HUES64 (cell line): ENCODE measurements at regions not wholly inside any gene's neighbourhood (a gene's known extent, or its start where the extent isn't known, plus 50 kb on each side); places are given as distances from the start of the nearest gene placed in this dataset.

ENCODE experiments used
- H3K27ac ChIP-seq: 2 replicates; pipeline ENCODE4 v1.7.0; 2013; ENCODE audit warnings: low read depth, low read length, inconsistent platforms
- H3K27me3 ChIP-seq: 2 replicates; pipeline ENCODE4 v1.6.1; 2013; ENCODE audit warnings: mild to moderate bottlenecking, low read length; ENCODE audit not compliant: insufficient read depth
- H3K36me3 ChIP-seq: 2 replicates; pipeline ENCODE4 v1.6.1; 2013; ENCODE audit warnings: mild to moderate bottlenecking, low read length; ENCODE audit not compliant: insufficient read depth
- H3K4me1 ChIP-seq: 2 replicates; pipeline ENCODE4 v1.6.1; 2013; ENCODE audit warnings: mild to moderate bottlenecking, low read length, moderate library complexity; ENCODE audit not compliant: insufficient read depth
- H3K4me3 ChIP-seq: 2 replicates; pipeline ENCODE4 v1.5.1; 2013; ENCODE audit warnings: mild to moderate bottlenecking, low read length, moderate library complexity
- H3K9ac ChIP-seq: 2 replicates; pipeline ENCODE4 v1.6.1; 2013; ENCODE audit warnings: mild to moderate bottlenecking, low read depth, low read length
- H3K9me3 ChIP-seq: 2 replicates; pipeline ENCODE4 v1.6.1; 2013; ENCODE audit warnings: low read depth, low read length; ENCODE audit not compliant: insufficient read depth
- WGBS: fragments of 150-250, 120-280 bp; methylation state at CpG from one replicate; pipeline ENCODE4 v1.1.7; 2013; ENCODE audit warnings: missing lambda C conversion rate; 5-methylcytosine and 5-hydroxymethylcytosine counted together

- Histone ChIP-seq H3K27me3 (no peaks in the 10 kb centered on the region), H3K27ac (peak overlapping the region; percentile 62; the same call in 1 of the 2 replicates), H3K9ac (no peak overlapping the region), H3K36me3 (no peaks in the 10 kb centered on the region), H3K4me3 (no peak overlapping the region), H3K9me3 (peaks cover 3% of the 10 kb centered on the region; the same call in 1 of the 2 replicates), H3K4me1 (peaks cover 30% of the 10 kb centered on the region)
- WGBS: 79% methylated on average over 2 of the region's 2 CpGs
Observed at GRCh38 chr9:113705928-113706519, 170.1 kb upstream of the ZNF618 start.

- 95% methylated on average over 8 of the region's 8 CpGs for WGBS
- H3K27ac ChIP-seq: no peak overlapping the region
- H3K9me3 ChIP-seq: peaks cover 3% of the 10 kb centered on the region; the same call in 1 of the 2 replicates
- no peak overlapping the region for H3K4me3 ChIP-seq
- H3K4me1 ChIP-seq: peaks cover 16% of the 10 kb centered on the region
- H3K36me3 ChIP-seq: no peaks in the 10 kb centered on the region
- no peaks in the 10 kb centered on the region for H3K27me3 ChIP-seq
- no peak overlapping the region for H3K9ac ChIP-seq
Observed at GRCh38 chr9:113707953-113708695, 168.0 kb upstream of the ZNF618 start.

- H3K9ac ChIP-seq: no peak overlapping the region
- 68% methylated on average over 7 of the region's 7 CpGs for WGBS
- no peak overlapping the region for H3K4me3 ChIP-seq
- H3K36me3 ChIP-seq: no peaks in the 10 kb centered on the region
- peaks cover 3% of the 10 kb centered on the region; the same call in 1 of the 2 replicates for H3K9me3 ChIP-seq
- H3K27me3 ChIP-seq: no peaks in the 10 kb centered on the region
- H3K27ac ChIP-seq: no peak overlapping the region
- H3K4me1 ChIP-seq: peaks cover 16% of the 10 kb centered on the region
Observed at GRCh38 chr9:113708821-113709713, 167.0 kb upstream of the ZNF618 start.

- Histone ChIP-seq H3K27ac (no peak overlapping the region), H3K27me3 (no peaks in the 10 kb centered on the region), H3K36me3 (no peaks in the 10 kb centered on the region), H3K9ac (no peak overlapping the region), H3K4me1 (peaks cover 16% of the 10 kb centered on the region), H3K9me3 (peaks cover 3% of the 10 kb centered on the region; the same call in 1 of the 2 replicates), H3K4me3 (no peak overlapping the region)
- WGBS: 93% methylated on average over 6 of the region's 6 CpGs
Observed at GRCh38 chr9:113709721-113710120, 166.4 kb upstream of the ZNF618 start.

GRCh38 chr9:113711251-113711650 is 164.9 kb upstream of the ZNF618 start:
- Histone ChIP-seq H3K27me3 (no peaks in the 10 kb centered on the region), H3K4me1 (peaks cover 10% of the 10 kb centered on the region; the same call in 1 of the 2 replicates), H3K9me3 (peaks cover 3% of the 10 kb centered on the region; the same call in 1 of the 2 replicates), H3K27ac (no peak overlapping the region), H3K9ac (no peak overlapping the region), H3K36me3 (no peaks in the 10 kb centered on the region), H3K4me3 (no peak overlapping the region)
- WGBS: 84% methylated on average over 1 of the region's 1 CpG

GRCh38 chr9:113712053-113712452 is 164.1 kb upstream of the ZNF618 start:
- Histone ChIP-seq H3K36me3 (no peaks in the 10 kb centered on the region), H3K4me3 (no peak overlapping the region), H3K27ac (no peak overlapping the region), H3K27me3 (no peaks in the 10 kb centered on the region), H3K4me1 (peaks cover 7% of the 10 kb centered on the region; the same call in 1 of the 2 replicates), H3K9ac (no peak overlapping the region), H3K9me3 (peaks cover 3% of the 10 kb centered on the region; the same call in 1 of the 2 replicates)
- WGBS: 86% methylated on average over 2 of the region's 2 CpGs

GRCh38 chr9:113715086-113715485 is 161.0 kb upstream of the ZNF618 start:
- peaks cover 6% of the 10 kb centered on the region; the same call in 1 of the 2 replicates for H3K4me1 ChIP-seq
- peaks cover 3% of the 10 kb centered on the region; the same call in 1 of the 2 replicates for H3K27me3 ChIP-seq
- H3K4me3 ChIP-seq: no peak overlapping the region
- no peak overlapping the region for H3K27ac ChIP-seq
- H3K9me3 ChIP-seq: no peaks in the 10 kb centered on the region
- no peak overlapping the region for H3K9ac ChIP-seq
- 96% methylated on average over 5 of the region's 5 CpGs for WGBS
- no peaks in the 10 kb centered on the region for H3K36me3 ChIP-seq

- H3K27me3 ChIP-seq: peaks cover 3% of the 10 kb centered on the region; the same call in 1 of the 2 replicates
- no peaks in the 10 kb centered on the region for H3K36me3 ChIP-seq
- H3K9ac ChIP-seq: no peak overlapping the region
- H3K4me3 ChIP-seq: no peak overlapping the region
- H3K27ac ChIP-seq: peak overlapping the region; percentile 53; the same call in 1 of the 2 replicates
- no peaks in the 10 kb centered on the region for H3K9me3 ChIP-seq
- 94% methylated on average over 1 of the region's 1 CpG for WGBS
- H3K4me1 ChIP-seq: peaks cover 15% of the 10 kb centered on the region; the same call in 1 of the 2 replicates
Observed at GRCh38 chr9:113719919-113720318, 156.2 kb upstream of the ZNF618 start.

- peak overlapping the region; percentile 53; the same call in 1 of the 2 replicates for H3K27ac ChIP-seq
- H3K27me3 ChIP-seq: peaks cover 3% of the 10 kb centered on the region; the same call in 1 of the 2 replicates
- H3K9me3 ChIP-seq: no peaks in the 10 kb centered on the region
- WGBS: 28% methylated on average over 3 of the region's 4 CpGs
- peaks cover 15% of the 10 kb centered on the region; the same call in 1 of the 2 replicates for H3K4me1 ChIP-seq
- no peak overlapping the region for H3K9ac ChIP-seq
- no peak overlapping the region for H3K4me3 ChIP-seq
- no peaks in the 10 kb centered on the region for H3K36me3 ChIP-seq
Observed at GRCh38 chr9:113720495-113720894, 155.6 kb upstream of the ZNF618 start.

GRCh38 chr9:113721856-113722255 is 154.3 kb upstream of the ZNF618 start:
- H3K36me3 ChIP-seq: no peaks in the 10 kb centered on the region
- no peak overlapping the region for H3K9ac ChIP-seq
- H3K27me3 ChIP-seq: peaks cover 3% of the 10 kb centered on the region; the same call in 1 of the 2 replicates
- WGBS: no CpG with 5 or more reads among the region's 1 CpG
- no peak overlapping the region for H3K27ac ChIP-seq
- H3K4me3 ChIP-seq: no peak overlapping the region
- H3K4me1 ChIP-seq: peaks cover 15% of the 10 kb centered on the region; the same call in 1 of the 2 replicates
- H3K9me3 ChIP-seq: no peaks in the 10 kb centered on the region
